ENCODE measurements at regions not wholly inside any gene's neighbourhood (a gene's known extent, or its start where the extent isn't known, plus 50 kb on each side); places are given as distances from the start of the nearest gene placed in this dataset.
"Not testable (repeated sequence)": the region's sequence is repeated elsewhere in the genome, so short reads cannot be mapped to it uniquely, and the experiment has no call there.

DNA sequence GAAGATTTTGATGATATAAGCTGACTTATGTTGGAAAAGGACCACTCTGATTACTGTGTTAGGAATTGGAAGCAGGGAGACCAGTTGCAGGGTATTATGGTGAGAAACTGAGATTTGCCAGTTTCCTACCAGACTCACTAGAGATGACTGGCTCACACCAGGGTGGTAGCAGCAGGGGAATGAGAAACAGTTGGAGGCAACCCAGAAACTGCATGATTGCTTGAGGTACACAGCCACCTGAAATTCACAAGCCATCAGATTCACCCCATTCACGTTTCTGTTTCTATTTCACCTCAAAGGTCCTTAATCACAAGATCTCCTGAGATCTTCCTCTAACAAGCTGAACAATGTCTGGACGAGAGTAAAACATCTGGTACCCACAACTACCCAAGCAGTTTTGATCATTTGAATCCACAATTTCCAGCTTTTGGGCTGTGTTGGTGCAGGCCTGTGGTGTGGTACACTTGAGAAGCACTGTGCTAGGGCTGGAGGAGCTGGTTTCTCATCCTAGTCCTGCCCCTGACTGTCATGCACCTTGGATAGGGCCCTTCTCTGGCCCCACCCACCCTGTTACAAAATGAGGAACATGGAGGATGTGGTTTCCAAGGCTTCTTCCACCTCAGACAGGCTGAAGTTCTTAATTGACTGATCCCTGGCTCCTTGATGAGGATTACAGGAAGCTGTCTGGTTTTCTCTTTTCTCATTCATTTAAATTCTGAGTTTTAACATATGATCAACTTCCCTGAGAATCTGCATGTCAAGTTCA lies 233.4 kb downstream of the INSC start:
- no peak overlapping the region for H3K4me3 ChIP-seq
- H3K79me2 ChIP-seq = no peaks in the 10 kb centered on the region
- no peak for DNase-seq (ENCODE audit: low spot score)
- H3K27me3 ChIP-seq = no peaks in the 10 kb centered on the region
- no peak overlapping the region for H3K4me2 ChIP-seq
- H3K4me1 ChIP-seq (ENCODE audit: insufficient read depth) = no peaks in the 10 kb centered on the region
- H3K27ac ChIP-seq = no peak overlapping the region
- H3K36me3 ChIP-seq (replicated peaks; ENCODE audit: insufficient read depth, low read depth) = no peaks in the 10 kb centered on the region
- no peaks in the 10 kb centered on the region for H3K9me3 ChIP-seq (ENCODE audit: low read depth)
- no peaks in the 10 kb centered on the region for H4K20me1 ChIP-seq (ENCODE audit: insufficient read depth, poor library complexity, severe bottlenecking)
- TF ChIP-seq EZH2 (IDR thresholded peaks at IDR 0.05; ENCODE audit: borderline replicate concordance) = no peak
- no peak overlapping the region for H2AFZ ChIP-seq
- H3K9me2 ChIP-seq (replicated peaks; ENCODE audit: insufficient read depth) = no peaks in the 10 kb centered on the region
- WGBS (ENCODE audit: low lambda C conversion rate, missing lambda C conversion rate) = 83% methylated on average over 2 of the region's 2 CpGs

DNA sequence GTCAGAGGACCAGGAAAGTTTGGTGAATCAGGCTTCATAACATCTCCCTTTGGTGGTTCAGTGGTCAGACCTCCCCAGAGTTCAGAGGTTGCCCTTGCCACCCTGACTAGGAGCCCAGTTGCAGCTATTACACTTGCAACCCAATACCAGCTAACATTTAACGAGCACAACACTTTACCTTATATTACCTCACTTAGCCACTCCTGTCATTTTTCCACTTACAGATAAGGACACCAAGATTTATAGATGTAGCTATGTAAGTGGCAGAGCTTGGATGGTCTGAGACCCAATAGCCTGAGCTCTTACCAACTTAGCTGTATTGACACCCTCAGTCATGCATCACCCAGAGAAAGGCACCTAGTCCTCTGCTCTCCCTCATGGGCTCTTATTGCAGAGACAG lies 234.7 kb downstream of the INSC start:
- WGBS (ENCODE audit: low lambda C conversion rate, missing lambda C conversion rate) = 83% methylated on average over 1 of the region's 1 CpG
- Histone ChIP-seq H3K27me3 (no peaks in the 10 kb centered on the region), H3K9me2 (replicated peaks; ENCODE audit: insufficient read depth) (no peaks in the 10 kb centered on the region), H2AFZ (no peak overlapping the region), H3K36me3 (replicated peaks; ENCODE audit: insufficient read depth, low read depth) (no peaks in the 10 kb centered on the region), H3K4me1 (ENCODE audit: insufficient read depth) (no peaks in the 10 kb centered on the region), H3K4me3 (no peak overlapping the region), H3K79me2 (no peaks in the 10 kb centered on the region), H3K9me3 (ENCODE audit: low read depth) (no peaks in the 10 kb centered on the region), H3K4me2 (no peak overlapping the region), H3K27ac (no peak overlapping the region), H4K20me1 (ENCODE audit: insufficient read depth, poor library complexity, severe bottlenecking) (no peaks in the 10 kb centered on the region)
- DNase-seq (ENCODE audit: low spot score) = no peak
- TF ChIP-seq, protein P1, sequence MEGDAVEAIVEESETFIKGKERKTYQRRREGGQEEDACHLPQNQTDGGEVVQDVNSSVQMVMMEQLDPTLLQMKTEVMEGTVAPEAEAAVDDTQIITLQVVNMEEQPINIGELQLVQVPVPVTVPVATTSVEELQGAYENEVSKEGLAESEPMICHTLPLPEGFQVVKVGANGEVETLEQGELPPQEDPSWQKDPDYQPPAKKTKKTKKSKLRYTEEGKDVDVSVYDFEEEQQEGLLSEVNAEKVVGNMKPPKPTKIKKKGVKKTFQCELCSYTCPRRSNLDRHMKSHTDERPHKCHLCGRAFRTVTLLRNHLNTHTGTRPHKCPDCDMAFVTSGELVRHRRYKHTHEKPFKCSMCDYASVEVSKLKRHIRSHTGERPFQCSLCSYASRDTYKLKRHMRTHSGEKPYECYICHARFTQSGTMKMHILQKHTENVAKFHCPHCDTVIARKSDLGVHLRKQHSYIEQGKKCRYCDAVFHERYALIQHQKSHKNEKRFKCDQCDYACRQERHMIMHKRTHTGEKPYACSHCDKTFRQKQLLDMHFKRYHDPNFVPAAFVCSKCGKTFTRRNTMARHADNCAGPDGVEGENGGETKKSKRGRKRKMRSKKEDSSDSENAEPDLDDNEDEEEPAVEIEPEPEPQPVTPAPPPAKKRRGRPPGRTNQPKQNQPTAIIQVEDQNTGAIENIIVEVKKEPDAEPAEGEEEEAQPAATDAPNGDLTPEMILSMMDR (IDR thresholded peaks at IDR 0.05; ENCODE audit: poor library complexity) = no peak
- TF ChIP-seq EZH2 (IDR thresholded peaks at IDR 0.05; ENCODE audit: borderline replicate concordance) (no peak), EZH2phosphoT487 (IDR thresholded peaks at IDR 0.05; ENCODE audit: low read depth, severe bottlenecking, unreplicated experiment) (no peak)

DNA sequence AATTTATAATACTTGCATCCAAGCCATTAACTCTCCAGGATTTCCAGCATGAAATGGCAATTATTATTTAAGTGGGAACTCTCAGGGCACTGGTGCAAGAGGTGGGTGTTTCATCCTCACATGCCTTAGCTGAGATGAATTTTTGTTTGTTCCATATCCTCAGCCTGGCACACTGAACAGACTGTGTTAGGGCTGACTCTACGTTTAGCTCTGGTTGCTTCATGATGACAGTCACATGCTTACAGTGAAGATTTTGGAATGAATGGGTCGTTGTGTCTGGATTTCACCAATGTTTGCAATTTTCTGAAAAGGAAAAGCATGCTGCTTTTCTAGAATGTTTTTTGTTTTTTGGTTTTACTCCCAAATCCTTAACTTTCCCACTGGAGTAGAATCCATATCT lies 246.6 kb downstream of the INSC start:
- Histone ChIP-seq H3K9me2 (replicated peaks; ENCODE audit: insufficient read depth) (no peaks in the 10 kb centered on the region), H2AFZ (no peak overlapping the region), H4K20me1 (ENCODE audit: insufficient read depth, poor library complexity, severe bottlenecking) (no peaks in the 10 kb centered on the region), H3K4me1 (ENCODE audit: insufficient read depth) (no peaks in the 10 kb centered on the region), H3K9me3 (ENCODE audit: low read depth) (no peaks in the 10 kb centered on the region), H3K79me2 (no peaks in the 10 kb centered on the region), H3K36me3 (replicated peaks; ENCODE audit: insufficient read depth, low read depth) (no peaks in the 10 kb centered on the region), H3K4me3 (no peak overlapping the region), H3K4me2 (no peak overlapping the region), H3K27ac (no peak overlapping the region), H3K27me3 (no peaks in the 10 kb centered on the region)
- WGBS (ENCODE audit: low lambda C conversion rate, missing lambda C conversion rate) = 94% methylated on average over 2 of the region's 2 CpGs
- TF ChIP-seq EZH2phosphoT487 (IDR thresholded peaks at IDR 0.05; ENCODE audit: low read depth, severe bottlenecking, unreplicated experiment) = no peak
- no peak for TF ChIP-seq EZH2 (IDR thresholded peaks at IDR 0.05; ENCODE audit: borderline replicate concordance)
- TF ChIP-seq, protein P1 (IDR thresholded peaks at IDR 0.05; ENCODE audit: poor library complexity) = no peak
- DNase-seq (ENCODE audit: low spot score) = no peak

DNA sequence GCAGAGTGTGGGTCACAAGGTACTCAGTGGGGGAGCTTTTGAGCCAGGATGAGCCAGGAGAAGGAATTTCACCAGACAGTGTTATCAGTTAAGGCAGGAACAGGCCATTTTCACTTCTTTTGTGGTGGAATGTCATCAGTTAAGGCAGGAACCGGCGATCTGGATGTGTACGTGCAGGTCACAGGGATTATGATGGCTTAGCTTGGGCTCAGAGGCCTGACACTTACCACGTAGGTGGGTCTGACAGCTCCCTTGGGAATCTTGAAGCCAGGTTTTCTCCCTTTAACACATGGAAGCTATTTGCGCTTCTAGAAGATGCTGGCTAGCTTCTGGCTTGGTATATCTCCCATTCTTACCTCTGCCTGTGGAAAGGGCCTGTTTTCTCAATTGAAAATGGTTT lies 250.6 kb downstream of the INSC start:
- not testable (repeated sequence) for H3K27ac ChIP-seq; H3K79me2 ChIP-seq; H3K4me2 ChIP-seq; H3K27me3 ChIP-seq; H3K9me2 ChIP-seq (replicated peaks; ENCODE audit: insufficient read depth); H4K20me1 ChIP-seq (ENCODE audit: insufficient read depth, poor library complexity, severe bottlenecking); H3K4me1 ChIP-seq (ENCODE audit: insufficient read depth); H3K9me3 ChIP-seq (ENCODE audit: low read depth); H3K4me3 ChIP-seq; H2AFZ ChIP-seq; DNase-seq (ENCODE audit: low spot score); H3K36me3 ChIP-seq (replicated peaks; ENCODE audit: insufficient read depth, low read depth)
- 38% methylated on average over 5 of the region's 5 CpGs for WGBS (ENCODE audit: low lambda C conversion rate, missing lambda C conversion rate)
